NB4 (cell line): ENCODE measurements at regions not wholly inside any gene's neighbourhood (a gene's known extent, or its start where the extent isn't known, plus 50 kb on each side); places are given as distances from the start of the nearest gene placed in this dataset.

ENCODE experiments used
- DNase-seq: peaks from one replicate; pipeline ENCODE4 v3.0.0; 2010; ENCODE audit warnings: low read depth
- H3K4me3 ChIP-seq: one replicate; pipeline ENCODE4 v1.5.1; 2011; ENCODE audit warnings: mild to moderate bottlenecking, low read depth, low read length, moderate library complexity
- MYC ChIP-seq: IDR thresholded peaks from 2 replicates; pipeline ENCODE4 v1.6.1; 2011; ENCODE audit warnings: low read depth, low read length
- POLR2A ChIP-seq: IDR thresholded peaks from 2 replicates; pipeline ENCODE4 v1.6.1; 2011; ENCODE audit warnings: mild to moderate bottlenecking; ENCODE audit not compliant: insufficient read length; ENCODE audit errors: extremely low read depth
- TF ChIP-seq, protein P1 (sequence below): IDR thresholded peaks from 2 replicates; pipeline ENCODE4 v1.6.1; 2011; ENCODE audit warnings: low read depth, low read length
- TF ChIP-seq, protein P2 (sequence below): IDR thresholded peaks from one replicate; pipeline ENCODE4 v1.5.1; 2012; ENCODE audit warnings: low read depth, low read length

DNA sequence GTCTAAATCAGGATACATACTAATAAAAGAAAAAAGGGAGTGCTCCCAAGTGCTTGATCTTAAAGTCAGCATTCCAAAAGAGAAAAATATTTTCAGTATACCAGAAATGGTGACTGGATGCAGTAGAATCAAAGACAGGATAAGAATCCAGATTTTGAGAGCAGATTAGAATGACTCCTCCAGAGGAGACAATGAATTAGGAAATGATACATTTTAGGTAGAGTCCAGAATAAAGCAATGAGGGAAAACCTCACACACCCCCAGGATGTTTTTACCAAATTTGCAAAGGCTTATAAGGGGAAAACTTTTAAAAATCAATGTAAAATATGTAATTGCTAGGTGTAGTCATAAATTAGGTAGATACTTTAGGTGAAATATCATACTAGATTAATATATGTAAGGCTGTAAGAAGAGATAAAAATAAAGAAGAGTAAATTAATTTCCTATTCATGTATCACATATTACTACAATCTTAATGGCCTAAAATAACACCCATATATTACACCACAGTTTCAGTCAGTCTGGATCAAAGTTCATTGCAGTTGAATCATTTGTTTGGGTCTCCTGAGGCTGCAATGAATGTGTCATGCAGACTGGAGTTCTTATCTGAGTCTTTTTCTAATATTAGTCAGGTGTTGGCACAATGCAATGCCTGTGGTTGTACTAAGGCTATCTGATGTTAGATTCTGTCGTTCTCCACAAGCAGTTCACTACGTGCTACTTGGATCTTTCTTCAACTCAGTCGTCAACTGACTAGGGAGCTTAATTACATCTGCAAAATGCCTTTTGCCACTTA is 547.8 kb upstream of the EPHA6 start:
- TF ChIP-seq MYC (no peak), POLR2A (no peak)
- TF ChIP-seq, protein P1, sequence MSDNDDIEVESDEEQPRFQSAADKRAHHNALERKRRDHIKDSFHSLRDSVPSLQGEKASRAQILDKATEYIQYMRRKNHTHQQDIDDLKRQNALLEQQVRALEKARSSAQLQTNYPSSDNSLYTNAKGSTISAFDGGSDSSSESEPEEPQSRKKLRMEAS, result no peak
- TF ChIP-seq, protein P2, sequence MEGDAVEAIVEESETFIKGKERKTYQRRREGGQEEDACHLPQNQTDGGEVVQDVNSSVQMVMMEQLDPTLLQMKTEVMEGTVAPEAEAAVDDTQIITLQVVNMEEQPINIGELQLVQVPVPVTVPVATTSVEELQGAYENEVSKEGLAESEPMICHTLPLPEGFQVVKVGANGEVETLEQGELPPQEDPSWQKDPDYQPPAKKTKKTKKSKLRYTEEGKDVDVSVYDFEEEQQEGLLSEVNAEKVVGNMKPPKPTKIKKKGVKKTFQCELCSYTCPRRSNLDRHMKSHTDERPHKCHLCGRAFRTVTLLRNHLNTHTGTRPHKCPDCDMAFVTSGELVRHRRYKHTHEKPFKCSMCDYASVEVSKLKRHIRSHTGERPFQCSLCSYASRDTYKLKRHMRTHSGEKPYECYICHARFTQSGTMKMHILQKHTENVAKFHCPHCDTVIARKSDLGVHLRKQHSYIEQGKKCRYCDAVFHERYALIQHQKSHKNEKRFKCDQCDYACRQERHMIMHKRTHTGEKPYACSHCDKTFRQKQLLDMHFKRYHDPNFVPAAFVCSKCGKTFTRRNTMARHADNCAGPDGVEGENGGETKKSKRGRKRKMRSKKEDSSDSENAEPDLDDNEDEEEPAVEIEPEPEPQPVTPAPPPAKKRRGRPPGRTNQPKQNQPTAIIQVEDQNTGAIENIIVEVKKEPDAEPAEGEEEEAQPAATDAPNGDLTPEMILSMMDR, result no peak
- no peak overlapping the region for H3K4me3 ChIP-seq
- DNase-seq, result no peak

- no peak overlapping the region for H3K4me3 ChIP-seq
- DNase-seq, result peak; percentile 2
- TF ChIP-seq MYC, result no peak
- TF ChIP-seq, protein P2, result no peak
- no peak for TF ChIP-seq POLR2A
- TF ChIP-seq, protein P1, result no peak
These were observed 546.8 kb upstream of the EPHA6 start for GRCh38 chr3:96267577-96267976.

DNA sequence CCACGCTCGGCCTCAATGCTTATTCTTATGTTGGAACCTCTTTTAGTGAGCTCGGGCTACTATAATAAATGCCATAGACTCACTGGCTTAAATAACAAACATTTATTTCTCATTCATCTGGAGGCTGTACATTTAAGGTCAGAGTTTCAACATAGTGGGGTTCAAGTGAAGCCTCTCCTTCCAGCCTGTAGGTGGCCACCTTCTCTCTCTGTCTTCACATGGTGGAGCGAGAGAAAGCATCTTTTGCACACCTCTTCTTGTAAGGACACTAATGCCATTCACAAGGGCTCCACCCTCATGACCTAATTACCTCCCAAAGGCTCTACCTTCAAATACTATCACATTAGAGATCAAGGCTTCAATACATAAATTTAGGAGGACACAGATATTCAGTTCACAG is 520.3 kb upstream of the EPHA6 start:
- peak; percentile 3 for DNase-seq
- no peak overlapping the region for H3K4me3 ChIP-seq
- TF ChIP-seq POLR2A (no peak), MYC (no peak)
- TF ChIP-seq, protein P2, result peak; percentile 26
- TF ChIP-seq, protein P1, result no peak

GRCh38 chr3:96300743-96301142 is 513.7 kb upstream of the EPHA6 start:
- DNase-seq, result no peak
- TF ChIP-seq MYC (no peak), POLR2A (no peak)
- TF ChIP-seq, protein P1, result no peak
- TF ChIP-seq, protein P2, result no peak
- H3K4me3 ChIP-seq, result no peak overlapping the region

DNA sequence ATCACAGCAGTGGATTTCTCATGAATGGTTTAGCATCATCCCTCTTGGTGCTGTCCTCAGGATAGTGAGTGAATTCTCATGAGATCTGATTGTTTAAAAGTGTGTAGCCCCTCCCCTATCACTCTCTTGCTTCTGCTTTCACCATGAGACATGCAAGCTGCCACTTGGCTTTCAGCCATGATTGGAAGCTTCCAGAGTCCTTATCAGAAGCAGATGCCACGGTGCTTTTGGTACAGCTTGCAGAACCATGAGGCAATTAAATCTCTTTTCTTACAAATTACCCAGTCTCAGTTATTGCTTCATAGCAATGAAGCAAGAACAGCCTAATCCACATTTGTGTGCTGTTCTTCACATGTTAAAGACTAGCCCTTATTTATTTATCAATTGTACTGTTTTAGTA is 495.2 kb upstream of the EPHA6 start:
- H3K4me3 ChIP-seq, result no peak overlapping the region
- DNase-seq, result peak; percentile 0
- no peak for TF ChIP-seq POLR2A
- TF ChIP-seq, protein P1, result no peak
- TF ChIP-seq, protein P2, result no peak
